HG02763 (cell line): ENCODE measurements at regions not wholly inside any gene's neighbourhood (a gene's known extent, or its start where the extent isn't known, plus 50 kb on each side); places are given as distances from the start of the nearest gene placed in this dataset.

Experiments used
- ATAC-seq: cut with Tn5 transposase; IDR thresholded peaks from one replicate; pipeline ENCODE4 v1.9.1; 2021; ENCODE audit warnings: mild to moderate bottlenecking, moderate library complexity; ENCODE audit not compliant: unreplicated experiment

DNA sequence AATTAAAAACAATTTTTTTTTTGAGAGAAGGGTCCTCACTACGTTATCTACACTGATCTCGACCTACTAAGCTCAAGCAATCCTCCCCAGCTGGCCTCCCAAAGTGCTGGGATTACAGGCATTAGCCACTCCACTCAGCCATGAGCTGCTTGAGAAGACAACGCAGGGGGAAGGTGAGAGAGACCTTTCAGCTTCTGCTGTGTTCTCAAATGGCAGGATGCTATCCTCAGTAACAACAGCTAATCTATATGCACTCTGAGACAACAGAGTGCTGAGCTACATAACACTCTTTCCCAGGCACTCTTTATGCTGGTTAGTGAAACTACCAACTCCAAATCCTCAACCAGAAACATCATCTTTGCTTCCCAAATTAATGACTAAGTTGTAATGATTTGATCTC, 526.1 kb downstream of the CCER1 start:
- ATAC-seq, result no peak

DNA sequence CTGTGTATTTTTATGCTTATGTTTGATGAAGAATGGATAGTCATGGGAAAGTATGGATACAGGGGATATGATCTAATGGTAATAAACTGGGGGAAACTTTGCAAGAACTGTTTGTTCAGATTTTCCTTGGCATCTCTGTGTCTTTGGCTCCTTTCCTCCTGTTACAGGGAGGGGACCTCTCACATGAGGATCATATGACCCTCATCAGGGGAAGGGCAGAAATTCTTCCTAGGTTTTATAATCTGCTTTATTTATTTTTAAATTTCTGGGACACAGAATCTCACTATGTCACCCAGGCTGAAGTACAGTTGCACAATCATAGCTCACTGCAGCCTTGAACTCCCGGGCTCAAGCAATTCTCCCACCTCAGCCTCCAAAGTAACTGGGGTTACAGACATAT, 526.5 kb downstream of the CCER1 start:
- no peak for ATAC-seq

DNA sequence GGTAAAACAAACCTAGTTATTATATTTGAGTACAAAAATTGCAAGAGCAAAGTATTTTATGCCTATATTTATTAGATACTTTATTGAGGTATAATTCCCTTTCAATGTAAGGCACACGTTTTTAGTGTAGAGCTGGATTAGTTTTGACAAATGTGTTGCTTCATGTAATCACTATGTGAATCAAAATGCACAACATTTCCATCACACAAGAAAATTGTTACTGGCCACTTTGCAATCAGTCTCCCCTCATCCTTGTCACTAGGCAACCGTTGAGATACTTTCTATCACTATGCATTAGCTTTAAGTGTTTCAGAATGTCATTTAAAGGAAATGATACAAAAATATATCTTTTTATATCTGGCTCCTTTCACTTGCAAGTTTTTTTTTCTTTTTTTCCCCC, 531.0 kb downstream of the CCER1 start:
- no peak for ATAC-seq

DNA sequence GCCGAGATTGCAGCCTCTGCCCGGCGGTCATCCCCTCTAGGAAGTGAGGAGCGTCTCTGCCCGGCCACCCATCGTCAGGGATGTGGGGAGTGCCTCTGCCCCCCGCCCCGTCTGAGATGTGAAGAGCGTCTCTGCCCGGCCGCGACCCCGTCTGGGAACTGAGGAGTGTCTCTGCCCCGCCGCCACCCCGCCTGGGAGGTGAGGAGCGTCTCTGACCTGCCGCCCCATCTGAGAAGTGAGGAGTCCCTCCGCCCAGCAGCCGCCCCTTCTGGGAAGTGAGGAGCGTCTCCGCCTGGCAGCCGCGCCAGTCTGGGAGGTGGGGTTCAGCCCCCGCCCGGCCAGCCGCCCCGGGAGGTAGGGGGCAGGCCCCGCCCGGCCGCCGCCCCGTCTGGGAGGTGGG, 544.0 kb downstream of the CCER1 start:
- no peak for ATAC-seq

DNA sequence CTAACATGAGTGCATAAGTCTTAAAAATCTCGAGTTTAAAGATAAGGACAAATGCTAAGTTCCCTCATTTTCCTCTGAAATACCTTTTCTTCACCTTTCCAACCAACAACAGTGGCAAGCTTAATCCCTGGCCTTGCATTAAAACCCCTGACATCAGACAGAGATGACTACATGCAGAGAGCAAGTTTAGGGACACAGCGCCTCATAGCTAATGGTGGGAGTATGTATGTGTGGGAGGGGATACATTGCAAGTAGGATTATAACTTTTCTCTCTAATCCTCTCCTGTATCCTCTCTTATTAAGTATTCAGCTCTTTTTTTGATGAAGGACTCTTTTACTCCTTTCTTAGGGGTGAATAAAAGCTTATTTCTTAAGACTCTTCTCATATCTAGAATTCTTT, 547.1 kb downstream of the CCER1 start:
- no peak for ATAC-seq

DNA sequence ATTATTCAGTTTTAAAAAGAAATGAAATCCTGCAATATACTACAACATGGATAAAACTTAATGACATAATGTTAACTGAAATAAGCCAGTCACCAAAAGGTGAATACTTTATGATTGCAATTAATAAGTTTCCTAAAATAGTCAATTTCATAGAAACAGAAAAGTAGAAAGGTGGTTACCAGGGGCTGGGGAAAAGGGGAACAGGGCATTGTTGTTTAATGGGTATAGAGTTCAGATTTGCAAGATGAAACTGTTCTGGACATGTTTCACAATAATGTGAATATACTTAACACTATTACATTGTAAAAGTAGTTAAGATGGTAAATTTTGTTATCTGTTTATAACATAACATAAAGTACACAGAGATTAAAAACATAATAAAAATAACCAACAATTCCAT, 550.9 kb downstream of the CCER1 start:
- ATAC-seq, result peak; percentile 64

DNA sequence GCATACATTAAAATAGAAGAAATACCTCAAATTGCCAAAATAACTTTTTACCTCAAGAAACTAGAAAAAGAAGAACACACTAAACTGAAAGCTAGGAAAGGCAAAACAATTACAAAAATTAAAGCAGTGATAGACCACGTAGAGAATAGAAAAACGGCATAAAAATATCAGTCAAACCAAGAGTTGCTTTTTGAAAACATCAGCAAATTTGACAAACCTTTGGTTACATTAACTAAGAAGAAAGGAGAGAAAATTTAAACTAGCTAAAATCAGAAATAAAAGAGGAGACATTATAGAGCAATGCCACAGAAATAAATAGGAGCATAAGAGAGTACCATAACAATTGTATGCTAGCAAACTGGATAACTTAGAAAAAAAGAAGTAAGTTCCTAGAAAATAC, 553.8 kb downstream of the CCER1 start:
- ATAC-seq, result no peak

DNA sequence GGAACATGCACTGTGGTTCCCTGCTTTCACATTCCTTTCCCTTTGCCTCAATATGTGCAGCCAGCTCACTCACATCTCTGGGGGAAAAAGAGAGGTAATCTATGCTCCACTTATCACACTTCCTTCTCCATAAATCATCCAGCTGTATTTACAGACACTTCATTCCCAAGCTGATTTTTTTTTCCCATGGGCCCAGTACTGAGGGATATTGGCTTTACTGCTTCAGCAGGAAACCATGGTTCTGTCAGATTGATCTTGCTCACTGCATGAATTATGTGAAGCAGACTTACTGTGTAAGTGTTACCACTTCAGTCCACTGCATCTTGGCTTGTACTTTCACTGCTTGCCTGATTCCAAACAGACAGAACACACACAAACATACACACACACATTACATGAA, 555.6 kb downstream of the CCER1 start:
- ATAC-seq, result no peak

DNA sequence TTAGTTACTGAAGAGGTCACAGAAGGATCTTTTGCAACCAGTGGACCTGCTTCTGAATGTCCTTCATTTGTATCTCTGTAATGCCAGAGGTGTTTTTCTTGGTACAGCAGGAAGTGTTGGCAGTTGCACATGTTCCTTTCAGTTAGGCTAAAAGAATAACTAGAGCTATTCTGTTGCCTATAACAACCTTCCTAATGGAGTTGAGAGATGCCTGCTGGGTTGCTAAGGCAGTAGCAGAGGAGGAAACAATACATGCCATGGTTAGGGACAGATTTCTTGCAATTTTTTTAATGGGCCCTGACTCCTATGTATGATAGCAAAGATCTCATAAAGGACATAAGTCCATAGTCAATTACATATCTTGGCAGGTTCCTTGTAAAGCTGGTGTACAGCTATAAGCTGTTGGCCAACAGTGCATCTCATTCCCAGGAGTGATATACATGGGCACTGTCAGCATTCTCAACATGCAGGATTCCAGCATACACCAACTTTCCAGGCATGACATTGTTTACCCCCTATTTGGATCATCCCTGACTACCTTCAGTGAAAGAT, 556.6 kb downstream of the CCER1 start:
- ATAC-seq, result no peak

DNA sequence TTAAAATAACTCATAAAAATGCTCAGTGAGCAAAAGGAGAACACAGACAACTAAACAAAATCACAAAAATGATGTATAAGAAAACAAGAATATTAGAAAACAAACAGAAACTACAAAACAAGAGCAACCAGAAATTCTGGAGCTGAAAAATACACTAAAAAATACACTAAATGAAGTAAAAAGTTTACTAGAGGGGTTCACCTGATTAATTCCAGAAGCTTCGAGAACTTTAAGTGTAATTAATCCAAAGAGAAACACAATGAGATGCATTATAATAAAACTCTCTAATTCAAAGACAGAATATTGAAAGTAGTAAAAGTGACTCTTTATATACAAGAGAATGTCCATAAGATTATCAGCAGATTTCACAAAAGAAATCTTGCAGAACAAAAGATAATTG, 558.4 kb downstream of the CCER1 start:
- no peak for ATAC-seq

DNA sequence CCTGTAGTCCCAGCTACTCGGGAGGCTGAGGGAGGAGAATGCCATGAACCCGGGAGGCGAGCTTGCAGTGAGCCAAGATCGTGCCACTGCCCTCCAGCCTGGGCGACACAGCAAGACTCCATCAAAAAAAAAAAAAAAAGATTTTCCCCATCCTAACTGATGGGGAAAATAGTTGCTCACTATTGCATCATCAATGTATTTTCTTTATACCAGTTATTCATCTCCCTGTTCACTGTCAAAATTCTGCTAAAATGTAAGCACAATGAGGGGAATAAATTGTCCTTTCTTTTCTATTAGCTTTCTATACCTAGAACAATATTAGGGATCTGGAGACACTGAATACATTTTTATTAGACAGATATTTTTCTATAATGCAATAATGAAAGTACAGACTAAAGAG, 561.3 kb downstream of the CCER1 start:
- no peak for ATAC-seq

DNA sequence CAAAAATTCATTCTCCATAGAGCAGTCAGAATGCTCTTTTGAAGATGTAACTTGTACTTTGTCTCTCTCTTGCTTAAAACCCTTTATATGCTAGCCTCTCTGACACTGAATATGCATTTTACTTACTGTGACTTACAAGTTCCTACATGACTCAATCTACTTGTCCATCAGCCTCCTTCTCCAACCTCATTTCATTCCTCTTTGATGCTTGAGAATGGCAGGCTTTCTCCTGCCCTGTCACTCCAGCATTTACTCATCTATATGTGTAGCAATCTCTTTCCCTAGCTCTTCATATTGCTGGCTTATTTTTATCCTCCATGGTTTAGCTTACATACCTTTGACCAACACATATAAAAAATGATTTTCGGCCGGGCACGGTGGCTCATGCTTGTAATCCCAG, 561.9 kb downstream of the CCER1 start:
- ATAC-seq, result no peak

DNA sequence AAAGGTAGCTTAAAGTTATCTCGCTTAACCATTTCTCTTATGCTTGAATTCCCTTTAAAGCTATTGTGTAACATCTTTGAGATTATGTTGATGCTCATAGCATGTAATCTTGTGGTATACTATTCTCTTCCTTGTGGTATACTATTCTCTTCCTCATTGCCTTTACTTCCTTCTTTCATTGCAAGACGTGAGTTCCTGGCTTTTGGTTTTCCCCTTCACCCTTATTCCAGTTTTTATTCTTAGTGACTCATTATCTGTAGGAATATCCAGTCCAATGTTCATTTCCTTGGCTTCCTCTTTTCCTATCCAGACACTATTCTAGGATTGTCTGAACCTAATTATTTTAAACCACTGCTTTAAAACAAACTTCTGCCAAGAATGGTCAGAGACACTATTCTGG, 564.0 kb downstream of the CCER1 start:
- no peak for ATAC-seq

DNA sequence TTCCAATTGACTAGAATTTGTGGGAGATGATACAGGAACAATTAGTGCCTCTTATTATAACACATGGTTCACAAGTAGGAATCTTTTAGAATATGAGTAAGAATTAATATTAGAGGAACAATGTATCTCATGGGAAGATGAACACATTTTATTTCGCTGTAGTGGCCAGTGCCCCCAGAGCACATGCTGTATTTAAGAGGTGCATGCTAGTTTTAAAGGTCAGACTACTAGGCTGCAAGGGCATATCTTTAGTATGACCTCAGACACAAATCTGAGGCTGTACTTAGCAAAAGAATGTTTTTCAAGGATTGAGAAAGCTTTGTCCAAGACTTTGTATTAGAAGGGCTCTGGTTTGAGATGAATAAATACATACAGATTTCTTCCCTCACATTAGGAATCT, 586.9 kb downstream of the CCER1 start:
- no peak for ATAC-seq

DNA sequence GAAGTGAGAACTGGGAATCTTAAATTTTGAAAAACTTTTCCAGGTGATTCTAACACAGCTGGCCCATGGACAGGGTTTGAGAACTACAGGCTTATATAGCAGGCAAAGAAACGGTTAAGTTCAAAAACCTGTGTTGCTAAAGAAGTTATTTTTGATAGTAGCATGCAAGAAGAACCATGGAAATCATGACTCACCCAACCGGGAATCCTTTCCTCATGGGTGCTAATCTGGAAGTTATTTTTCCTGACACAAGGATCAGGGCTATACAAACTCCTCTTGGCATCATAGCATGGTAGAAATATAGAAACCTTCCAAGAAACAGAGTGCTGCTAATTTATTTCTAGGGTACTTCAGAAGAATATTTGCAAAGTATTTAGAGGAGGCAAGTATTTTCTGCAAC, 588.7 kb downstream of the CCER1 start:
- no peak for ATAC-seq

DNA sequence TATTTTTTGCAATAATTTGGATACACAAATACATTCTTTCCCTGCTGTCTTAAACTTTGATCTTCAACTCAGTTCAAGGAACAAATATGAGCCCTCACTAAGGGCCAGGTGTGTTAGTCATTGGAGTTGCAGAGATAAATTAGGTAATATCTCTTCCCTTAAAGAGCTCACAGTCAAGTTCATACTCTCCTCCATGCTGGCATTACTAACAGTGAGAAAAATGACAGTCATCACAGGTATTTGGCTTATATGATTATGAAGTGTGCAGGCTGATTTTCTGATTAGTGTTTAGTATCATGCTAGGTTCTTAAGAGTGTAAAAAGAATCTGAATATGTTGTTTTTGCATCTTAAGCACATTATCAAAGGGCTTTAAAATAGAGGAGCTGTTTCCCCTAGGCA, 594.7 kb downstream of the CCER1 start:
- no peak for ATAC-seq

DNA sequence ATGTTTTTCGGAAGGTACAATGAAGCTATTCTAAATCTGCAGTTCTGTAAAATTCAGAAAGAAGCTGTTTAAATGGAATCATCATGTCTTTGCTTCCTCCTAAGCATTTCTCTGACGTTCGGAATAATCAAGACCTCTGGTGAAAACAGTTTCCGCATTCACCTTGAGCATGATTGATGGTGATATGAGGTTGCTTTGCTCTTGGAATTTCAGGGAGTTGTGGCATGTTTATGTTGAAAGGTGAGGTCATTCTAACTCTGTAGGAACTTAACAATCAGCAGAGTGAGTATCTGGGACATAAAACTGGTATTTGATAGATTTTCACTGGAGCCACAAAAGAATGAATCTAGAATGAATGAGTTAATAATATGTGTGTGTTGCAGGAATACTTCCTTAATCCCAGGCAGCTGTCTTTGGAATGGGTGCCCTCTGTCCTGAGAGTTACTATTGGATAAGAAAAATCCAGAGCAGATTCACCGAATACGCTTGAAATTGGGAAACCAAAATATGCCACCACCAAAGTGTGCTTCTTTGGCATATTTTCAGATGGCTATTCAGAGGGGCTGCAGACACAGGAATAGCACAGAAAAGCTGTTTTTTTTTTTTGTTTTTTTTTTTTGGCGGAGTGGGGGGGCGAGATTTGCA, 599.1 kb downstream of the CCER1 start:
- ATAC-seq, result no peak

DNA sequence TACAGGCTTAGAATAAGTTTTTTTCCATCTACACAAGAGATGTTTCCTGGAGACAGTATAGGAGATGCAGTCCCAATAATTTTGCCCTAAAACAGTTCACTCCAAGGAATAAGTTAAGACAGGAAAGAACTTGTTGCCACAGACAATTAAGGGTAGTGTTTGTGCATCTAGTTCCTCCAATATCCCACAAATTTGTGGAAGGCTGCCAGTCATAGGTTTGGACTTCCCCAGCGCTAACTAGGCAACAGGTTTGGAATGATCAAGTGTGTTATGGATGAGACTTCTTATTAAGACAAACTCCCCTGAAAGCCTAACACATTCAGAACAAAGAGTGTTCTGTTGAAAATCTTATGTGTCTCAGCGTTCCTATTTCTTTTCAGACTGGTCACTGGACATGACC, 611.0 kb downstream of the CCER1 start:
- no peak for ATAC-seq

DNA sequence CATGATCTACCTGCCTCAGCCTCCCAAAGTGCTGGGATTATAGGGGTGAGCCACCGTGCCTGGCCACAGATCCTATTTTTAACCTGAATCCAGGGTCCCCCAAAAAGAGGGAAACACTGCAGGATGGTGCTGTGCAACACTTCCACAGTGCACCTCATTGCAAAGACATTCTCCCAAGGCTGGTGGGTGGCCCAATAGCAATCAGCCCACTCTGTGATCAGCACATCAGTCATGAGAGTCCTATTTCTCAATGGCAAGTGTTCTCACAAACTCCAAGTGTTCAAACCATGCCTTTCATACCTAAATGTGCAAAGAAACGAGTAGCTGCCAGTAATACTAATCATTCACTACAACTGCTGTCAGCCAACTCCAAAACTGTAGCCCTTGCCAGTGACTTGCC, 612.9 kb downstream of the CCER1 start:
- no peak for ATAC-seq

DNA sequence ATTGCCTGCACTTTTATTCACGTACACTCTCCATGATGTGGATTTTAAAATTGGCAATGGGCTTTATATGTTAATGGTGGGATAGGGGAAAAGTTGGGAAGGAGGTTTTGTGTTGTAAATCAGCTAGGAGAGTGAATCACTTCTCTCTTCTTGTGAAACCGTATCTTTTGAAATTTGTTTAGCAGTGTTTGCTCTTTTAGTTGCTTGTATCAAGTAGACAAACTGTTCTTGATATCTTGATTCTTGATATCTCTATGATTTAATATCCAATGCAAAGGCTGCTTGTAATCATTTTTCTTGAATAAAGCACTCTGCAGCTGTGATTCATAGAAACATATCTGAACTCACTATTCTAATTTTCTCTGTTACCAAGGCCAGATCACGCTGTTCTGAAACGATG, 615.1 kb downstream of the CCER1 start:
- no peak for ATAC-seq

DNA sequence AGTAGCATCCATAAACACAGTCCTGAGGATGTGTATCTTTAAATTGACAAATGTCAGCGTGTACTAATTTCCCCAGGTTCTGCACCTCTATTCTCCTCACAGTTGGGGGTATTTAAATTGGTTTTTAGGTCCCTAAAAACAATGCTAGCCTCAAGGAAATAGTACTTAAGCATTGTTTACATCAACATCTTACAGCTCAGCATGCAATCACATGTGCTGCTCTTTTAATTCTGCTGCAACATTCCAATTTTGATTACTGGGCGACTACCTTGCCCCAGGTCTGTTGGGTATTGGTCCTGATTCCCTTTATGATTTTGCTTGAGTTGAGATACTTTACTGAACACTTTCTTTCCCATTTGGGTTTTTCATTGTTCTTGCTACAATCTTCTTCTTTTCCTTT, 616.6 kb downstream of the CCER1 start:
- ATAC-seq, result no peak

DNA sequence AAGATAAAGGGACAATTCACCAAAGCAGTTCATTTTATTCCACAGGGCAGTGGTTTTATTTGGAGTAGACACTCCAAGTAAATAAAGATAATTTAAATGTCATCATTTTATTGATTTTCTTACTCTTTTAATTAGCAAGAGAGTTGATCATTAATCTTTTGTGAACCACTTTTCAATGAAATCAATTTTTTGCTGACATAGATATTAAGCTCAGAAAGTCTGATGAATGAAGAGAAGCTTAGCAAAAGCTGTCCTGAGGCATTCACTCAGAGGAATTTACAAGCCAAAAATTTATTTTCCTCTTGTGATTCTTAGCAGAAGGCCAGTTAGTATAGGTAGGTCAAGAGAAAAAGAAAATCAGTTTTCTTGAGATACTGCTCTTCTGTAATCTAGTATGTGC, 618.0 kb downstream of the CCER1 start:
- no peak for ATAC-seq

DNA sequence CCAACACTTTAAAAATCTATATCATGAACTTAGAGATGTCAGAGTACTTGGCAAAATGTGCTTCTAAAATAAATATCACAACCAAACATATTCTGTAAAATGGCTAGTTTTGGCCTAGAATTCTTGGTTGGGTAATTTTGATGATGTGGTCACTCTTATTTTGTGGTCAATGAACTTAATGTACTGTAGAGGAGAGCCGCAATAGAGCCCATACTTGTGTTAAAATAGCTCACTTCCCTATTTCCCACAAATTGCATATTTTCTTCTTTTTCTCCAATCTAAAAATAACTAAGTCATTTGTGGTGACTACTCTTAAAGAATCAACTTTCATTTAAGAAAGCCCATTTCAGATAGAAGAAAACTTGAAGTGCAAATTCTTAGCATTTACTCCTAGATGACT, 619.4 kb downstream of the CCER1 start:
- ATAC-seq, result no peak
